ENCODE measurements at regions not wholly inside any gene's neighbourhood (a gene's known extent, or its start where the extent isn't known, plus 50 kb on each side); places are given as distances from the start of the nearest gene placed in this dataset.
"Not testable (repeated sequence)": the region's sequence is repeated elsewhere in the genome, so short reads cannot be mapped to it uniquely, and the experiment has no call there.

DNA sequence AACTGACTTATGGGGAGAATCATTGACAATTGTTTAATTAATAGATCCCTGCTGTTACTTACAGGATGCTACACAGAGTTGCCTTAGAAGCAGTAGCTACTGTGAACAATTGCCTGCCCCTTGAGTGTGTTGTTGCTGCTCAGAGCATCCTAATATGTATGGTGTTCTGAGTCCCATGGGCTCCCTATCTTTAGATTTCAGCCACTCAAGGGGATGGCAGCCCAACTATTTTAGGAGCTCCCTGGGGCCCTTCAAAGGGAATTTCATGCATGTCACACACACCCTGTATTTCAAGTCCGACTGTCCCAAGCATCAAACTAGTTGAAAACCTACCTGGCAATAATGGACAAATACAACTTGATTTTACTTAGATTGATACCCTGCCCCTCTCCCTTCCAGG is 111.2 kb downstream of the NOC3L start:
- H3K4me1 ChIP-seq (ENCODE audit: control insufficient read depth in 2 of 2, insufficient read depth in 2 of 2, low read length in 1 of 2) = no peaks in the 10 kb centered on the region
- no peaks in the 10 kb centered on the region for H3K27me3 ChIP-seq (ENCODE audit: control insufficient read depth in 1 of 2, insufficient read depth in 2 of 2, low read length in 2 of 2)
- H3K9me3 ChIP-seq (ENCODE audit: control insufficient read depth in 2 of 2, insufficient read depth in 1 of 2, low read depth in 1 of 2, low read length in 1 of 2) = no peaks in the 10 kb centered on the region
- no peak overlapping the region for H3K27ac ChIP-seq (ENCODE audit: low read depth in 2 of 2, low read length in 1 of 2)
- H3K4me3 ChIP-seq (ENCODE audit: low read depth in 1 of 2, low read length in 2 of 2) = no peak overlapping the region
- 81 to 82% methylated on average over 1 of the region's 1 CpG for WGBS, 2 donors
- no peaks in the 10 kb centered on the region for H3K36me3 ChIP-seq (ENCODE audit: control insufficient read depth in 2 of 2, insufficient read depth in 2 of 2, low read length in 1 of 2)

DNA sequence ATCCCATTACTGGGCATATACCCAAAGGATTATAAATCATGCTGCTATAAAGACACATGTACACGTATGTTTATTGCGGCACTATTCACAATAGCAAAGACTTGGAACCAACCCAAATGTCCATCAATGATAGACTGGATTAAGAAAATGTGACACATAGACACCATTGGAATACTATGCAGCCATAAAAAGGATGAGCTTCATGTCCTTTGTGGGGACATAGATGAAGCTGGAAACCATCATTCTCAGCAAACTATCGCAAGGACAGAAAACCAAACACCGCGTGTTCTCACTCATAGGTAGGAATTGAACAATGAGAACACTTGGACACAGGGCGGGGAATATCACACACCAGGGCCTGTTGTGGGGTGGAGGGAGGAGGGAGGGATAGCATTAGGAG is 105.3 kb downstream of the NOC3L start:
- H3K4me3 ChIP-seq (ENCODE audit: low read depth in 1 of 2, low read length in 2 of 2); H3K27ac ChIP-seq (ENCODE audit: low read depth in 2 of 2, low read length in 1 of 2); H3K27me3 ChIP-seq (ENCODE audit: control insufficient read depth in 1 of 2, insufficient read depth in 2 of 2, low read length in 2 of 2); H3K4me1 ChIP-seq (ENCODE audit: control insufficient read depth in 2 of 2, insufficient read depth in 2 of 2, low read length in 1 of 2); H3K36me3 ChIP-seq (ENCODE audit: control insufficient read depth in 2 of 2, insufficient read depth in 2 of 2, low read length in 1 of 2); H3K9me3 ChIP-seq (ENCODE audit: control insufficient read depth in 2 of 2, insufficient read depth in 1 of 2, low read depth in 1 of 2, low read length in 1 of 2): not testable (repeated sequence)
- WGBS, 2 donors = 93 to 96% methylated on average over 4 to 5 of the region's 6 CpGs

DNA sequence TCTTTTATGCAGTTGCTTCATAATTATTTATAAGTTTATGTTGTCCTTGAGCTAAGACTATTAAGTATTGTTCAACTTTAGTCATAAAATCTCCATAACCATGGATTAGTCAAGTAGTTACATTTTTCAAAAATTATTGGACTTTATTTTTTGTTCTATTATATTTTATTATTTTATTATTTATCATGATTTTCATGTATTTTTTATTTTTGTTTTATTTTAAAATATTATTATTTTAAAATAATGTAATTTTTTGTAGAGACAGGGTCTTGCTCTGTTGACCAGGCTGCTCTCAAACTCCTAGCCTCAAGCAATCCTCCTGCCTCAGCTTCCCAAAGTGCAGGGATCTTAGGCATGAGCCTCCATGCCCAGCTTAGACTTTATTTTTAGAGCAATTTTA is 102.3 kb downstream of the NOC3L start:
- H3K4me3 ChIP-seq (ENCODE audit: low read depth in 1 of 2, low read length in 2 of 2) = no peak overlapping the region
- H3K4me1 ChIP-seq (ENCODE audit: control insufficient read depth in 2 of 2, insufficient read depth in 2 of 2, low read length in 1 of 2) = no peaks in the 10 kb centered on the region
- H3K9me3 ChIP-seq (ENCODE audit: control insufficient read depth in 2 of 2, insufficient read depth in 1 of 2, low read depth in 1 of 2, low read length in 1 of 2) = no peaks in the 10 kb centered on the region
- H3K27me3 ChIP-seq (ENCODE audit: control insufficient read depth in 1 of 2, insufficient read depth in 2 of 2, low read length in 2 of 2) = no peaks in the 10 kb centered on the region
- no peaks in the 10 kb centered on the region for H3K36me3 ChIP-seq (ENCODE audit: control insufficient read depth in 2 of 2, insufficient read depth in 2 of 2, low read length in 1 of 2)
- no peak overlapping the region for H3K27ac ChIP-seq (ENCODE audit: low read depth in 2 of 2, low read length in 1 of 2)

DNA sequence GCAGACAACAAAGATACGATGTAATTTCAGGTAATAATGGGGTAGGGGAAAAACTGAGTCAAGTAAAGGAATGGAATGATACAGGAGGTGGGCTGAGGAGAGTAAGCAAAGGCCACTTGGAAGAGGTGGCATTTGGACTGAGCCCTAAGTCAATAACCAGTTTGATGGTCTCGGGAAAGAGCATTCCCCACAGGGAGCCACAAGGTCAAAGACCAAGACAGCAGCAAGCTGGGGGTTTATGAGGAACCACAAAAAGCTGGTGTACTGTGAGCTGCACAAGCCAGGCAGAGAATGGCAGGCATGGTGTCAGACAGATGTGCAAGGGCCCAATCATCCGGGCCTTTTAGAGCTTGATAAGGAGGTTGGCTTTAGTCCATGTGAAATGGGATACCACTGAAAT is 98.7 kb downstream of the NOC3L start:
- 72 to 77% methylated on average over 3 of the region's 3 CpGs for WGBS, 2 donors
- Histone ChIP-seq H3K27me3 (ENCODE audit: control insufficient read depth in 1 of 2, insufficient read depth in 2 of 2, low read length in 2 of 2) (no peaks in the 10 kb centered on the region), H3K27ac (ENCODE audit: low read depth in 2 of 2, low read length in 1 of 2) (no peak overlapping the region), H3K9me3 (ENCODE audit: control insufficient read depth in 2 of 2, insufficient read depth in 1 of 2, low read depth in 1 of 2, low read length in 1 of 2) (no peaks in the 10 kb centered on the region), H3K4me1 (ENCODE audit: control insufficient read depth in 2 of 2, insufficient read depth in 2 of 2, low read length in 1 of 2) (no peaks in the 10 kb centered on the region), H3K36me3 (ENCODE audit: control insufficient read depth in 2 of 2, insufficient read depth in 2 of 2, low read length in 1 of 2) (no peaks in the 10 kb centered on the region), H3K4me3 (ENCODE audit: low read depth in 1 of 2, low read length in 2 of 2) (no peak overlapping the region)

DNA sequence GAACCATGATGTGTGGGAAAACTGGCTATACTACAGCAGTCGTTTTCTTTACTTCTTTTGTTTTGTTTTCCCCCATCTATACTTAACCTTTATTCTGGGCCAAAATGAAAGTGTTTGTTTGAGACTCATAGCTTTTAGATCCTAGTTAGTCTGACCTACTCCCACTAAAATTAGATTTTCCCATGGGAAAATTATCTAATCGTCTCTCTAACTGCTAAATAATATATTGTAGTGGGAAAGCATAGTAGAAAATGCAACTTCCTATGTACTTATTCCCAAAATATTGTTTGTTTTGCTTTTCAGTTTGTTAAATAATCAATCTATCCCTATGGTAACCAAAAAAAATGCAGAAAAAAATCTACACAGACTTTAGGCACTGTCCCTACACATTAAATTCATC is 96.6 kb downstream of the NOC3L start:
- Histone ChIP-seq H3K9me3 (ENCODE audit: control insufficient read depth in 2 of 2, insufficient read depth in 1 of 2, low read depth in 1 of 2, low read length in 1 of 2) (no peaks in the 10 kb centered on the region), H3K27me3 (ENCODE audit: control insufficient read depth in 1 of 2, insufficient read depth in 2 of 2, low read length in 2 of 2) (no peaks in the 10 kb centered on the region), H3K4me3 (ENCODE audit: low read depth in 1 of 2, low read length in 2 of 2) (no peak overlapping the region), H3K27ac (ENCODE audit: low read depth in 2 of 2, low read length in 1 of 2) (no peak overlapping the region), H3K4me1 (ENCODE audit: control insufficient read depth in 2 of 2, insufficient read depth in 2 of 2, low read length in 1 of 2) (no peaks in the 10 kb centered on the region), H3K36me3 (ENCODE audit: control insufficient read depth in 2 of 2, insufficient read depth in 2 of 2, low read length in 1 of 2) (no peaks in the 10 kb centered on the region)
- whole genome bisulfite sequencing, 2 donors = 36 to 46% methylated on average over 2 of the region's 2 CpGs

DNA sequence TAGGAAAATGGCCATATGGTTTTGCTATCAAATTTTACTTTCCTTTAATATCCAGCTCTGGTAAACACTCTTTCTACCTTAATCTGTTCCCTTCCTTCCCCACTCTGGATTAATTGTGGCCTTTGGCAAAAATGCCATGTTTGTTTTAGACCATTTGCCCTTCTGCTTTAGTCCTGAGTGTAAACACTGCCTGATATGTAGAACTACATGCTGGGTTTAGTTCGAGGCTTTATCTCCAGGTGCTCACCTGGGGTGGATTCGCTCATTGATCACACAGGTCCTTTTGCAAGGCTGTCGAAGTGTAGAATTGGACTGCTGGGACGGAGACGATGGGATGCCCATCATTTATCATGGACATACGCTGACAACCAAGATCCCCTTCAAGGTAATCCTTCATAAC is 94.1 kb downstream of the NOC3L start:
- Histone ChIP-seq H3K9me3 (ENCODE audit: control insufficient read depth in 2 of 2, insufficient read depth in 1 of 2, low read depth in 1 of 2, low read length in 1 of 2) (peaks cover 0 to 4% of the 10 kb centered on the region in 2 donors), H3K27ac (ENCODE audit: low read depth in 2 of 2, low read length in 1 of 2) (no peak overlapping the region), H3K36me3 (ENCODE audit: control insufficient read depth in 2 of 2, insufficient read depth in 2 of 2, low read length in 1 of 2) (no peaks in the 10 kb centered on the region), H3K4me1 (ENCODE audit: control insufficient read depth in 2 of 2, insufficient read depth in 2 of 2, low read length in 1 of 2) (no peaks in the 10 kb centered on the region), H3K27me3 (ENCODE audit: control insufficient read depth in 1 of 2, insufficient read depth in 2 of 2, low read length in 2 of 2) (no peaks in the 10 kb centered on the region), H3K4me3 (ENCODE audit: low read depth in 1 of 2, low read length in 2 of 2) (no peak overlapping the region)
- WGBS, 2 donors = 72 to 79% methylated on average over 6 of the region's 6 CpGs

DNA sequence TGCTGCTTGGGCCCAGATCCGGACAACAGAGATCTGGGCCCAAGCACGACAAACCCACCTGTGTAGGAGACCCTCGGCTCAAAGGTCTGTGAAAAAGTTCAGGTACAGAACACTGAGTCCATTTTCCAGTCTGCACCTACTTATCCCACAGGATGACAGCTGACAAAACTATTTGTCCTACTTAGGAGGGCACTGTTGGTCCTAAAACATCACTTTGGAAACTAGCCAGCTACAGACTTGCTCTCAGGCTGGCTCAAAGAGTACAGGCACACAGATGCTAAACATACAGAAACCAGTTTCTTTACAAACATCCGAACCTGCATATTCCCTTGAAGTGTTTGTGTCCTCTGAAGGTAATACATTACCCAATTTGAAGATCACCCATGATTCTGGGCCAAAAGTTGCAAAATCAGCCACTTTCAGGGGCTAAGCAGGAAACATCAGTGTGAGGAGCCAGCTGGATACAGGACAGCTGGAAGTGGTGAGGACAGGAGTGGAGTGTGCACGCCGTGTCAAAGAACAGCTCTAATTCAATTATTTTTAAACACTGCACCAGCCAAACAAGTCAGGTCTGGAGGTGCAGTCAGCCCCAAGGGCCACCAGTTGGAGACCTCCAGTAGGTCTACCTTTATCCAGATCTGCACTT is 88.5 kb downstream of the NOC3L start:
- 70 to 80% methylated on average over 6 of the region's 6 CpGs for WGBS, 2 donors
- Histone ChIP-seq H3K4me3 (ENCODE audit: low read depth in 1 of 2, low read length in 2 of 2) (no peak overlapping the region), H3K27ac (ENCODE audit: low read depth in 2 of 2, low read length in 1 of 2) (peak overlapping the region in 1 of 2 donors; percentile 21), H3K4me1 (ENCODE audit: control insufficient read depth in 2 of 2, insufficient read depth in 2 of 2, low read length in 1 of 2) (peaks cover 0 to 2% of the 10 kb centered on the region in 2 donors), H3K27me3 (ENCODE audit: control insufficient read depth in 1 of 2, insufficient read depth in 2 of 2, low read length in 2 of 2) (no peaks in the 10 kb centered on the region), H3K9me3 (ENCODE audit: control insufficient read depth in 2 of 2, insufficient read depth in 1 of 2, low read depth in 1 of 2, low read length in 1 of 2) (peaks cover 0 to 4% of the 10 kb centered on the region in 2 donors), H3K36me3 (ENCODE audit: control insufficient read depth in 2 of 2, insufficient read depth in 2 of 2, low read length in 1 of 2) (no peaks in the 10 kb centered on the region)

DNA sequence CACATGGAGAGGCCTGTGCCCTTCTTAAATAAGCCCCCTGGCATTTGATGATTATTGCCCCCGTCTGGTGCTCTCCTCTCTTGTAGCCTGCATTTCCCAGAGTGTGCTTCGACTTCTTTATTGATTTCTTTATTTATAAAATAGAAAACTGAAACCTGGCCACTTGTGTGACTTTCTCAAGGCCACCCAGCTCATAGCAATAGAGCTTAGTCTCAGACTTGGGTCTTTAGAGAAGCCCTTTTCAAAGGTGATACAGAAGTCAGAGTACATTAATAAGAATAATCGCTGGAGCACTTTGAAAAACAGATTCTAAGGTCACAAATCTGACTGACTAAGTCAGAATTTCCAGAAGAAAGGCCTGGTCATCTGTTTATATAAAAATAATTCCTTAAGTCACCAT is 86.6 kb downstream of the NOC3L start:
- Histone ChIP-seq H3K9me3 (ENCODE audit: control insufficient read depth in 2 of 2, insufficient read depth in 1 of 2, low read depth in 1 of 2, low read length in 1 of 2) (peaks cover 0 to 4% of the 10 kb centered on the region in 2 donors), H3K36me3 (ENCODE audit: control insufficient read depth in 2 of 2, insufficient read depth in 2 of 2, low read length in 1 of 2) (no peaks in the 10 kb centered on the region), H3K4me1 (ENCODE audit: control insufficient read depth in 2 of 2, insufficient read depth in 2 of 2, low read length in 1 of 2) (peaks cover 0 to 2% of the 10 kb centered on the region in 2 donors), H3K4me3 (ENCODE audit: low read depth in 1 of 2, low read length in 2 of 2) (no peak overlapping the region), H3K27me3 (ENCODE audit: control insufficient read depth in 1 of 2, insufficient read depth in 2 of 2, low read length in 2 of 2) (no peaks in the 10 kb centered on the region), H3K27ac (ENCODE audit: low read depth in 2 of 2, low read length in 1 of 2) (no peak overlapping the region)
- 68 to 76% methylated on average over 3 of the region's 3 CpGs for WGBS, 2 donors

DNA sequence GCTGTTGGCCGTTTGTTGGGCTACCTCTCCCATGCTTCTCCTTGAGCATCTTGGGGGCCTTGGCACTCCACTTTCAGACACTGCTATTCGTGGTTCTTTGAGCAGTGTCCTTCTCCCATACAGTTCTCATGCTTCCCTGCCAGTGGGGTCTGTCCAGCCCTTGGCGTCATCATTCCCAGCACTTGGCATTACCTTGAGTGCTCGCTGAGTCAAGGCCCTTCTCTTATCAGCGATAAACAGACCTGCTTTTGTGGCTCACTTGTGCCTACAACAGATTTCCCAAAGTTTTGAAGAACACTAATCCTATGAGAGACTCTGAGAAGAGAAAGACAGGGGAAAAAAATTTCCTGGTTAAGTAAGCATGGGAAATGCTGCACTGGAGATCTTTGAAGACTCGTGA is 85.3 kb downstream of the NOC3L start:
- no peak overlapping the region for H3K27ac ChIP-seq (ENCODE audit: low read depth in 2 of 2, low read length in 1 of 2)

DNA sequence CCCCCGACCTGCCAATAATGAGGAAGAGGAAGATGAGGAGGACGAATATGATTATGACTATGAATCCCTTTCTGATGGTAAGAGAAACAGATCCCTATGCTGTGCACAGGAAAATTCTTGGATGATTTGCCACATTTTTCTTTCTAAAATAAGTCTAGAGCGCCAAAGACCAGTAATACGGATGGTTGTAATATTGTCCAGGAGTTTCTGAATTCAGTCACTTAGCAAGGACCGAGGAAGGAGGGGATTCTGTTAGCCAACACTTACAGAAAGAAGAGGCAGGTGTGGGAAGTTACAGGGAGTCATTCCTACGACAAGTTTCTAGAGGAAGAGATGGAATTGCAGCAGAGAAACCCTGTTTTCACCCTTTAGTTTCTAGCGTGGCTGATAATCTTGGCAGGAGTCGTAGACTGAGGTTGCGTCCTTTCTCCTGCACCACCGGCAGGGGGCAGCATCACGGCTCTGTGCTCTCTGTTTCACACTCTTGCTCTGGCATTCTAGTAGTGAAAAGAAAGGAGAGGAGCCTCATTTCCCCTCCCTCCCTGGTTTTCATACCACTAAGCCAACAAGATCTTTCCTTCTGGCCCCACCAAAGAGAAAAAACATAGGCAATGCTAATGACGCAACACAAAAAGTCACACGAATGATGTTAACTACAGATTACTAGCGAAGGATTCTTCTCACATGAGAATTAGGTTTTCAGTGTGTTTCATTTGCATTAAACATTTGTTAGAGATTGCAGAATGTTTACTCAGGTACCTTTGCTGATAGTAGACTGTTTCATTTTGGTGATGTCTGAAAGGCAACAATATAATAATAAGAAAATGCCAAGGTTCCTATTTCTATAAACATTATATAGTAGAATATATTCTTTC is 82.7 kb downstream of the NOC3L start:
- Histone ChIP-seq H3K27me3 (ENCODE audit: control insufficient read depth in 1 of 2, insufficient read depth in 2 of 2, low read length in 2 of 2) (no peaks in the 10 kb centered on the region), H3K27ac (ENCODE audit: low read depth in 2 of 2, low read length in 1 of 2) (no peak overlapping the region), H3K4me3 (ENCODE audit: low read depth in 1 of 2, low read length in 2 of 2) (no peak overlapping the region), H3K4me1 (ENCODE audit: control insufficient read depth in 2 of 2, insufficient read depth in 2 of 2, low read length in 1 of 2) (peaks cover 0 to 2% of the 10 kb centered on the region in 2 donors), H3K9me3 (ENCODE audit: control insufficient read depth in 2 of 2, insufficient read depth in 1 of 2, low read depth in 1 of 2, low read length in 1 of 2) (no peaks in the 10 kb centered on the region), H3K36me3 (ENCODE audit: control insufficient read depth in 2 of 2, insufficient read depth in 2 of 2, low read length in 1 of 2) (no peaks in the 10 kb centered on the region)
- 49 to 50% methylated on average over 14 of the region's 14 CpGs for WGBS, 2 donors

More for the DNA sequence above, 85.3 kb downstream of the NOC3L start:
- Histone ChIP-seq H3K9me3 (ENCODE audit: control insufficient read depth in 2 of 2, insufficient read depth in 1 of 2, low read depth in 1 of 2, low read length in 1 of 2) (no peaks in the 10 kb centered on the region), H3K4me1 (ENCODE audit: control insufficient read depth in 2 of 2, insufficient read depth in 2 of 2, low read length in 1 of 2) (peaks cover 0 to 2% of the 10 kb centered on the region in 2 donors), H3K36me3 (ENCODE audit: control insufficient read depth in 2 of 2, insufficient read depth in 2 of 2, low read length in 1 of 2) (no peaks in the 10 kb centered on the region), H3K27me3 (ENCODE audit: control insufficient read depth in 1 of 2, insufficient read depth in 2 of 2, low read length in 2 of 2) (no peaks in the 10 kb centered on the region), H3K4me3 (ENCODE audit: low read depth in 1 of 2, low read length in 2 of 2) (no peak overlapping the region)
- WGBS, 2 donors = 80 to 90% methylated on average over 6 of the region's 6 CpGs

Data from esophagus (tissue), 2 donors.